GM12878 (cell line): ENCODE measurements at regions not wholly inside any gene's neighbourhood (a gene's known extent, or its start where the extent isn't known, plus 50 kb on each side); places are given as distances from the start of the nearest gene placed in this dataset.

Source experiments
- ATAC-seq: fragments of 200-7000 bp; cut with Tn5 transposase; 3 replicates; pipeline ENCODE4 v1.9.1; 2020; ENCODE audit warnings: mild to moderate bottlenecking, moderate library complexity
- BruUV-seq: library from RNA; stranded (reverse); fragments of 400-500 nt; replicated peaks from 2 replicates; lab custom pipeline; 2021; lab: Mats Ljungman, UMichigan
- CTCF ChIA-PET: fragments of 300-600 bp; sonication (Branson Sonifier 250); formaldehyde crosslinking; extraction: SDS; loops from one replicate; lab custom pipeline; 2021; ENCODE audit warnings: inconsistent platforms; lab: Yijun Ruan, JAX
- POLR2A ChIA-PET: fragments of 350-600 bp; formaldehyde crosslinking; extraction: SDS; loops from one replicate; lab custom pipeline; 2021; ENCODE audit warnings: inconsistent platforms; lab: Charles Lee
- RAD21 ChIA-PET: fragments of 300-600 bp; sonication (Branson Sonifier 250); formaldehyde crosslinking; loops from one replicate; lab custom pipeline; 2023; ENCODE audit warnings: antibody characterized with exemption; ENCODE audit not compliant: unreplicated experiment; lab: Charles Lee
- SMC1A ChIA-PET: fragments of 300-600 bp; sonication (Branson Sonifier 250); formaldehyde crosslinking; loops from one replicate; lab custom pipeline; 2023; ENCODE audit not compliant: unreplicated experiment, uncharacterized antibody; lab: Charles Lee
- DNase-seq: peaks from one replicate; pipeline ENCODE4 v3.0.0-alpha.2; 2011; ENCODE audit warnings: low read depth, low spot score
- FAIRE-seq: peaks from 3 replicates; lab custom pipeline; 2011; peaks lifted over from hg19 to GRCh38; lab: Jason Lieb, UNC
- H2AFZ ChIP-seq: 2 replicates; pipeline ENCODE4 v1.6.0; 2011; ENCODE audit warnings: low read depth, low read length, control low read depth; ENCODE audit not compliant: control insufficient read depth
- H3K27ac ChIP-seq: 2 replicates; pipeline ENCODE4 v1.5.1; 2011; ENCODE audit warnings: control low read depth; ENCODE audit not compliant: control insufficient read depth, insufficient read depth
- H3K27me3 ChIP-seq, 2 experiments: replicated peaks in 1 of 2; 2 replicates each; pipeline versions ENCODE4 v1.6.0 to v1.6.1; 2011; ENCODE audit warnings: low read length in 1 of 2; ENCODE audit not compliant: control insufficient read depth in 2 of 2, insufficient read depth in 2 of 2
- H3K36me3 ChIP-seq, 2 experiments: 2 replicates each; pipeline ENCODE4 v1.5.1; 2011; ENCODE audit warnings: low read length in 1 of 2; ENCODE audit not compliant: control insufficient read depth in 2 of 2, insufficient read depth in 2 of 2
- H3K4me1 ChIP-seq: 2 replicates; pipeline ENCODE4 v1.6.1; 2011; ENCODE audit warnings: mild to moderate bottlenecking, low read length, moderate library complexity, mixed read lengths; ENCODE audit not compliant: control insufficient read depth, insufficient read depth
- H3K4me2 ChIP-seq: 2 replicates; pipeline ENCODE4 v1.6.0; 2011; ENCODE audit warnings: control low read depth; ENCODE audit not compliant: control insufficient read depth, insufficient read depth
- H3K4me3 ChIP-seq: fragments of 200-600 bp; sonication (generic); 2 replicates; pipeline ENCODE4 v1.5.1; 2016
- H3K79me2 ChIP-seq: 2 replicates; pipeline ENCODE4 v1.6.0; 2011; ENCODE audit warnings: low read length; ENCODE audit not compliant: control insufficient read depth, insufficient read depth
- H3K9ac ChIP-seq: 2 replicates; pipeline ENCODE4 v1.8.0; 2011; ENCODE audit warnings: low read length, control low read depth, mixed read lengths; ENCODE audit not compliant: control insufficient read depth, insufficient read depth
- H3K9me3 ChIP-seq: replicated peaks from 3 replicates; pipeline ENCODE4 v1.5.1; 2011; ENCODE audit warnings: mild to moderate bottlenecking, low read length; ENCODE audit not compliant: control insufficient read depth, insufficient read depth
- H4K20me1 ChIP-seq: 2 replicates; pipeline ENCODE4 v1.6.0; 2011; ENCODE audit not compliant: control insufficient read depth, insufficient read depth
- BCL3 ChIP-seq: IDR thresholded peaks from 2 replicates; pipeline ENCODE4 v1.6.1; 2011; ENCODE audit warnings: borderline replicate concordance, low read depth, mild to moderate bottlenecking, moderate library complexity, low read length; ENCODE audit not compliant: insufficient read depth, poor library complexity, severe bottlenecking
- EGR1 ChIP-seq, 2 experiments: IDR thresholded peaks; 1 replicate in 1 of 2; 2 replicates in 1 of 2; pipeline ENCODE4 v1.6.1; 2011 to 2012; ENCODE audit warnings: low read depth in 2 of 2, low read length in 2 of 2, borderline replicate concordance in 1 of 2, mild to moderate bottlenecking in 1 of 2, moderate library complexity in 1 of 2
- MXI1 ChIP-seq: fragments of 150-350 bp; IDR thresholded peaks from 2 replicates; pipeline ENCODE4 v1.6.1; 2011; ENCODE audit warnings: low read depth, mild to moderate bottlenecking, inconsistent platforms, low read length, improper control_type of control experiment
- POLR2AphosphoS2 ChIP-seq: IDR thresholded peaks from 2 replicates; pipeline ENCODE4 v1.6.1; 2011; ENCODE audit warnings: low read depth, mild to moderate bottlenecking, low read length, improper control_type of control experiment, moderate library complexity
- RCOR1 ChIP-seq: conservative IDR thresholded peaks from 2 replicates; pipeline ENCODE4 v1.6.1; 2012; ENCODE audit warnings: low read depth, low read length, improper control_type of control experiment
- SKIL ChIP-seq: fragments of 450-650 bp; IDR thresholded peaks from 2 replicates; pipeline ENCODE4 v1.6.1; 2017; ENCODE audit warnings: mild to moderate bottlenecking, low read depth, inconsistent platforms; ENCODE audit not compliant: poor library complexity, severe bottlenecking
- SMAD5 ChIP-seq: IDR thresholded peaks from 2 replicates; pipeline ENCODE4 v1.6.1; 2016; ENCODE audit warnings: antibody characterized with exemption, low read depth
- YY1 ChIP-seq: IDR thresholded peaks from 2 replicates; pipeline ENCODE4 v1.6.1; 2011; ENCODE audit warnings: low read depth, mild to moderate bottlenecking, low read length
- ZNF592 ChIP-seq: fragments of 450-650 bp; IDR thresholded peaks from 2 replicates; pipeline ENCODE4 v1.6.1; 2017; ENCODE audit warnings: mild to moderate bottlenecking, moderate library complexity
- ZNF622 ChIP-seq: fragments of 450-650 bp; IDR thresholded peaks from 2 replicates; pipeline ENCODE4 v1.6.1; 2017; ENCODE audit warnings: mild to moderate bottlenecking, inconsistent platforms
- WGBS: methylation state at CpG from one replicate; pipeline ENCODE4 v1.1.6; 2016; ENCODE audit warnings: low lambda C conversion rate; ENCODE audit not compliant: insufficient replicate concordance, insufficient coverage; ENCODE audit errors: missing lambda C conversion rate; 5-methylcytosine and 5-hydroxymethylcytosine counted together
- in situ Hi-C: fragments of 300-500 bp; cut with MboI; formaldehyde crosslinking; loops from 9 replicates; pipeline ENCODE4 v1.14.3; 2018; ENCODE audit warnings: mixed read lengths
- intact Hi-C: fragments of 100-400 bp; cut with micrococcal nuclease; formaldehyde crosslinking; loops from one replicate; pipeline ENCODE4 v1.14.2; 2022; ENCODE audit not compliant: unreplicated experiment

GRCh38 chr2:176845718-176846117, 366.9 kb upstream of the HNRNPA3 start:
- ATAC-seq: no peak
- no peak overlapping the region for H3K27ac ChIP-seq
- H3K79me2 ChIP-seq: no peaks in the 10 kb centered on the region
- H3K36me3 ChIP-seq: no peaks in the 10 kb centered on the region
- no peaks in the 10 kb centered on the region for H3K27me3 ChIP-seq
- ChIA-PET SMC1A (interaction anchor here (1.0 to 1.2 kb wide), 3 partner anchors 8 to 293 kb away, joined by 3 to 5 read pairs (median 3); no protein-coding TSS in a partner anchor), CTCF (interaction anchor here (1.1 to 2.3 kb wide), 5 partner anchors 8 to 303 kb away, joined by 4 to 9 read pairs (median 6); no protein-coding TSS in a partner anchor), RAD21 (no interaction called here), POLR2A (no interaction called here)
- no peak overlapping the region for H2AFZ ChIP-seq
- no peaks in the 10 kb centered on the region for H4K20me1 ChIP-seq
- no peaks in the 10 kb centered on the region for H3K4me1 ChIP-seq
- in situ Hi-C loops: no loop called here
- TF ChIP-seq ZNF592: no peak
- TF ChIP-seq ZNF622: no peak
- TF ChIP-seq SKIL: no peak
- TF ChIP-seq EGR1 (IDR thresholded peaks at IDR 0.05; ENCODE audit: borderline replicate concordance in 1 of 2, low read depth in 2 of 2, low read length in 2 of 2): no peak
- TF ChIP-seq YY1: no peak
- no peak for TF ChIP-seq BCL3
- TF ChIP-seq SMAD5: no peak
- no peak for TF ChIP-seq MXI1
- no peak for TF ChIP-seq POLR2AphosphoS2
- TF ChIP-seq RCOR1: no peak
- H3K9me3 ChIP-seq: no peaks in the 10 kb centered on the region; the same call in 2 of the 3 replicates
- intact Hi-C loops: no loop called here
- WGBS: 0% methylated on average over 2 of the region's 2 CpGs
- no peak overlapping the region for H3K9ac ChIP-seq
- no peak for DNase-seq
- no peak overlapping the region for H3K4me2 ChIP-seq
- FAIRE-seq: no peak
- H3K4me3 ChIP-seq: no peak overlapping the region
- BruUV-seq: no TSS peak
